ENCODE measurements at regions not wholly inside any gene's neighbourhood (a gene's known extent, or its start where the extent isn't known, plus 50 kb on each side); places are given as distances from the start of the nearest gene placed in this dataset.
A peak's percentile ranks its signal among the peaks of the same experiment; 100 is the strongest.

GRCh38 chr7:26076691-26077090 is 75.3 kb upstream of the NFE2L3 start:
- no peaks in the 10 kb centered on the region for H3K9me3 ChIP-seq
- DNase-seq (no peak), ATAC-seq (no peak)
- H3K4me3 ChIP-seq: no peak overlapping the region
- intact Hi-C loops (cut with DNase I, micrococcal nuclease): no loop called here
- no peaks in the 10 kb centered on the region for H3K4me1 ChIP-seq (ENCODE audit: low read depth)
- no peak for TF ChIP-seq CTCF (IDR thresholded peaks at IDR 0.05)
- H3K36me3 ChIP-seq (ENCODE audit: low read depth): no peaks in the 10 kb centered on the region

DNA sequence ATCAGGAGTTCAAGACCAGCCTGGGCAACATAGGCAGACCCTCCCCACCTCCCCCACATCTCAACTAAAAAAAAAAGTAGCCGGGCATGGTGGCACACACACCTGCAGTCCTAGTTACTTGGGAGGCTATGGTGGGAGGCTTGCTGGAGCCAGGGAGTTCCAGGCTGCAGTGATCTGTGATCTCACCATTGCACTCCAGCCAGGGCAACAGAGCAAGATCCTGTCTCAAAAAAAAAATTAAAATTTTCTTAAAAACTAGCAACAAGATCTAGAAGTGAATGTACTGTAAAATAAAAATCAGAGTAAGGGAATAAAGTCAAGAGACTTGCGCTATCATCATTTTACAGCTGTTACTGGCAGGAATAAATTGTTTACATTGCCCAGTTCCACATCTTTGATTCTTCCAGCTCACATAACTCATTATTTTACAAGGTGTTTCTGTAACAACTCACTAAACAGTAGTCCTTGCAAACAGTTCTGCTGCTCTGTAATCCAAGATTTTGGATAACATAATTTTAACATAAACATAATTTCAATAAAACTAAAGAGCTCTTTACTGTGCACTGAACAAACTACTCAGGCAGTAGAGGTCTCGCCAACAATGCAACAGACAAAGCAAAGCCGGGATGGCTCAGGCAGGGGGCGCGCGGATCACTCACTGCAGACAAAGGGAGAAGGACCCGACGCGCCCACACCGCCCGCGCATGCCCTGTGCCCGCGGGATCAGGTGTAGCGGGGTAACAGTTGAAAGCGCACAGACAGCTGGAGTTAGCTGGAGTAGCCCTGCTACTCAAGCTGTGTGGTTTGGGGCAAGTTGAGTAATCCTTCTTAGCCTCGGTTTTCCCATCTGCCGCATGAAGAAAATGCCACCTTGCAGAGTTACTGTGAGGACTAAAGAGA is 73.3 kb upstream of the NFE2L3 start:
- H3K36me3 ChIP-seq (ENCODE audit: low read depth): no peaks in the 10 kb centered on the region
- peak; percentile 80 to 83 (median 81) for DNase-seq
- no peak overlapping the region for H3K4me3 ChIP-seq
- no peak for TF ChIP-seq CTCF (IDR thresholded peaks at IDR 0.05)
- intact Hi-C loops (cut with DNase I, micrococcal nuclease): no loop called here
- H3K9me3 ChIP-seq: no peaks in the 10 kb centered on the region
- no peaks in the 10 kb centered on the region for H3K4me1 ChIP-seq (ENCODE audit: low read depth)
- ATAC-seq: peak; percentile 89

DNA sequence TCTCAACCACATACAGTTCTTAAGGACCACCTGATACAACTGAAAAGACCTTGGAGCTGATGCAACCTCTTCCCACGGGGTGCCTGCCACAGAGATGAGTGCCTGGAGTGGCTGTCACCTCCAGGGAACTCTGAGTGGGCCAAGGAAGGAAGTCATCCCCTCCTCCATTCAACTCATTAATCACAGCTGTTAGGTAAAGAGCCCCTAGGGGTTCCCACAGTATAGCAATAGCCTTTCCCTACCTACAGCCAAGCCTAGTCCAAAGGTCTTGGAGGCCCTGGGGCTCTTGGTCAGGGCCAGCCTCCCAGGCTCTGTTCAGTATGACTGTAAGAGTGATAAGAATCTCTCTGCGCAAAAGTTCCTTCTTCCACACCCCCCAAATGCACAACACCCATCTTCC is 70.4 kb upstream of the NFE2L3 start:
- H3K4me1 ChIP-seq (ENCODE audit: low read depth): no peaks in the 10 kb centered on the region
- DNase-seq (peak in 2 of 3 donors; percentile 51 to 52), ATAC-seq (peak; percentile 93)
- H3K4me3 ChIP-seq: no peak overlapping the region
- no peak for TF ChIP-seq CTCF (IDR thresholded peaks at IDR 0.05)
- H3K9me3 ChIP-seq: no peaks in the 10 kb centered on the region
- intact Hi-C loops (cut with DNase I, micrococcal nuclease): no loop called here
- H3K36me3 ChIP-seq (ENCODE audit: low read depth): no peaks in the 10 kb centered on the region

DNA sequence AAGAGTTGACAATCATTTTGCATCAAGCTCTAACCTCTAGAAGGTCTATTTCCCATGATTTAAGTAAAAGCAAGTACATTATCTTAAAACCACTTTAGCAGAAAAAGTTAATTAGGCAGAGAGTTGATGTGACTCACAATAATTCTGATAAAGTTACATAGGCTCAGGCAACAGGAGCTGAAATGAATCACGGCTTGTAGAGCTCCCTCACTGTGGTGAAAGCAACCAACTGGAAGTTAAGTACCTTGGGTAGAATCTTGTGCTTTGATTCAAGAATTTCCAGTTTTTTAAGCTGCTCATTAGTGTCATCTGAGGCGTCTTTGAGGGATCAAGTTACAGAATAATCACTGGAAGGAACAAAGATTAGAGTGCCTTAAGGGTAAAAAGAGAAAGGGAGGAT is 68.9 kb upstream of the NFE2L3 start:
- ATAC-seq (no peak), DNase-seq (no peak)
- Histone ChIP-seq H3K4me3 (no peak overlapping the region), H3K36me3 (ENCODE audit: low read depth) (no peaks in the 10 kb centered on the region), H3K4me1 (ENCODE audit: low read depth) (no peaks in the 10 kb centered on the region), H3K9me3 (no peaks in the 10 kb centered on the region)
- no peak for TF ChIP-seq CTCF (IDR thresholded peaks at IDR 0.05)
- intact Hi-C loops (cut with DNase I, micrococcal nuclease): no loop called here

- no peak for ATAC-seq
- Histone ChIP-seq H3K4me3 (no peak overlapping the region), H3K9me3 (no peaks in the 10 kb centered on the region), H3K36me3 (ENCODE audit: low read depth) (no peaks in the 10 kb centered on the region), H3K4me1 (ENCODE audit: low read depth) (no peaks in the 10 kb centered on the region)
- intact Hi-C loops (cut with DNase I, micrococcal nuclease): no loop called here
- TF ChIP-seq CTCF (IDR thresholded peaks at IDR 0.05): no peak
- DNase-seq: no peak
Measured at GRCh38 chr7:26084418-26084817, 67.6 kb upstream of the NFE2L3 start.
